AG08396 (cell line): ENCODE measurements at regions not wholly inside any gene's neighbourhood (a gene's known extent, or its start where the extent isn't known, plus 50 kb on each side); places are given as distances from the start of the nearest gene placed in this dataset.

Experiments used
- DNase-seq: peaks from one replicate; pipeline ENCODE4 v3.0.0; 2012; ENCODE audit warnings: low spot score, mixed read lengths

GRCh38 chr5:97405941-97406340 lies 222.9 kb upstream of the RIOK2 start:
- no peak for DNase-seq

GRCh38 chr5:97406946-97407676 lies 224.1 kb upstream of the RIOK2 start:
- DNase-seq = no peak

GRCh38 chr5:97408331-97408730 lies 225.3 kb upstream of the RIOK2 start:
- DNase-seq = no peak

GRCh38 chr5:97412959-97413358 lies 229.9 kb upstream of the RIOK2 start:
- DNase-seq = no peak

GRCh38 chr5:97417986-97418385 lies 234.9 kb upstream of the RIOK2 start:
- DNase-seq = no peak

- DNase-seq = no peak
Observed at GRCh38 chr5:97418462-97418861, 235.4 kb upstream of the RIOK2 start.

GRCh38 chr5:97420646-97421045 lies 237.6 kb upstream of the RIOK2 start:
- no peak for DNase-seq

GRCh38 chr5:97422678-97423077 lies 239.6 kb upstream of the RIOK2 start:
- DNase-seq = no peak

GRCh38 chr5:97425511-97425910 lies 242.5 kb upstream of the RIOK2 start:
- DNase-seq = no peak

GRCh38 chr5:97427235-97427634 lies 244.2 kb upstream of the RIOK2 start:
- no peak for DNase-seq

- no peak for DNase-seq
Observed at GRCh38 chr5:97434021-97434420, 251.0 kb upstream of the RIOK2 start.

GRCh38 chr5:97436405-97436804 lies 253.4 kb upstream of the RIOK2 start:
- DNase-seq = no peak

GRCh38 chr5:97443740-97444139 lies 260.7 kb upstream of the RIOK2 start:
- no peak for DNase-seq

GRCh38 chr5:97449172-97449571 lies 266.1 kb upstream of the RIOK2 start:
- DNase-seq = no peak

GRCh38 chr5:97452646-97453045 lies 269.6 kb upstream of the RIOK2 start:
- no peak for DNase-seq

- no peak for DNase-seq
Observed at GRCh38 chr5:97453263-97453662, 270.2 kb upstream of the RIOK2 start.

- no peak for DNase-seq
Observed at GRCh38 chr5:97454015-97454414, 271.0 kb upstream of the RIOK2 start.

- no peak for DNase-seq
Observed at GRCh38 chr5:97455996-97456395, 272.9 kb upstream of the RIOK2 start.

- DNase-seq = no peak
Observed at GRCh38 chr5:97458851-97459250, 275.8 kb upstream of the RIOK2 start.

GRCh38 chr5:97471951-97472350 lies 288.9 kb upstream of the RIOK2 start:
- DNase-seq = no peak

- no peak for DNase-seq
Observed at GRCh38 chr5:97475847-97476246, 292.8 kb upstream of the RIOK2 start.

- no peak for DNase-seq
Observed at GRCh38 chr5:97476852-97477534, 293.9 kb upstream of the RIOK2 start.

- no peak for DNase-seq
Observed at GRCh38 chr5:97478483-97478882, 295.4 kb upstream of the RIOK2 start.

- DNase-seq = no peak
Observed at GRCh38 chr5:97480313-97480712, 297.3 kb upstream of the RIOK2 start.
